PC-9 (cell line): ENCODE measurements at regions not wholly inside any gene's neighbourhood (a gene's known extent, or its start where the extent isn't known, plus 50 kb on each side); places are given as distances from the start of the nearest gene placed in this dataset.

Experiments
- BruUV-seq: library from RNA; stranded (reverse); fragments of 400-500 nt; replicated peaks from 2 replicates; lab custom pipeline; 2021; lab: Mats Ljungman, UMichigan
- CTCF ChIA-PET: fragments of 300-600 bp; sonication (Branson Sonifier 250); formaldehyde crosslinking; loops from one replicate; lab custom pipeline; 2022; ENCODE audit warnings: antibody characterized with exemption; lab: Charles Lee
- POLR2A ChIA-PET: fragments of 300-600 bp; sonication (Branson Sonifier 250); formaldehyde crosslinking; loops from one replicate; lab custom pipeline; 2022; ENCODE audit warnings: antibody characterized with exemption; ENCODE audit not compliant: unreplicated experiment; lab: Charles Lee
- DNase-seq, 2 experiments: peaks; one replicate each; pipeline versions ENCODE4 v3.0.0 to v3.0.0-alpha.2; 2015 to 2022; ENCODE audit warnings: mixed read lengths in 1 of 2
- H2AFZ ChIP-seq: fragments of 200-600 bp; sonication (generic); 2 replicates; pipeline ENCODE4 v1.8.1; 2017; ENCODE audit warnings: antibody characterized with exemption
- H3F3A ChIP-seq: fragments of 200-600 bp; sonication (generic); 2 replicates; pipeline ENCODE4 v1.8.1; 2017; ENCODE audit warnings: antibody characterized with exemption, mild to moderate bottlenecking, low read depth; ENCODE audit not compliant: insufficient read depth
- H3K27ac ChIP-seq: fragments of 200-600 bp; sonication (generic); 2 replicates; pipeline ENCODE4 v1.6.1; 2016; ENCODE audit warnings: mixed run types
- H3K27me3 ChIP-seq: fragments of 200-600 bp; sonication (generic); 2 replicates; pipeline ENCODE4 v1.6.1; 2016; ENCODE audit warnings: low read depth, mixed run types; ENCODE audit not compliant: insufficient read depth
- H3K36me3 ChIP-seq: fragments of 200-600 bp; sonication (generic); 2 replicates; pipeline ENCODE4 v1.6.1; 2016; ENCODE audit warnings: low read depth, mixed run types
- H3K4me1 ChIP-seq: fragments of 200-600 bp; sonication (generic); replicated peaks from 2 replicates; pipeline ENCODE4 v1.6.1; 2016; ENCODE audit warnings: mixed run types; ENCODE audit not compliant: insufficient read depth
- H3K4me2 ChIP-seq: fragments of 200-600 bp; sonication (generic); 2 replicates; pipeline ENCODE4 v1.6.1; 2017; ENCODE audit warnings: mixed run types
- H3K4me3 ChIP-seq: fragments of 200-600 bp; sonication (generic); 2 replicates; pipeline ENCODE4 v1.6.1; 2016; ENCODE audit warnings: mixed run types
- H3K79me2 ChIP-seq: fragments of 200-600 bp; sonication (generic); 2 replicates; pipeline ENCODE4 v1.6.1; 2017; ENCODE audit warnings: low read depth, mixed run types
- H3K9me2 ChIP-seq: fragments of 200-600 bp; sonication (generic); 2 replicates; pipeline ENCODE4 v1.8.1; 2017; ENCODE audit warnings: mild to moderate bottlenecking; ENCODE audit not compliant: insufficient read depth
- H3K9me3 ChIP-seq: fragments of 200-600 bp; sonication (generic); 2 replicates; pipeline ENCODE4 v1.8.1; 2016; ENCODE audit warnings: low read depth; ENCODE audit not compliant: insufficient read depth
- H4K20me1 ChIP-seq: fragments of 200-600 bp; sonication (generic); 2 replicates; pipeline ENCODE4 v1.8.1; 2017; ENCODE audit not compliant: insufficient read depth
- CTCF ChIP-seq: fragments of 200-600 bp; sonication (generic); conservative IDR thresholded peaks from 2 replicates; pipeline ENCODE4 v1.6.1; 2017; ENCODE audit warnings: mixed run types, antibody characterized with exemption, mild to moderate bottlenecking, moderate library complexity
- EZH2 ChIP-seq: fragments of 200-600 bp; sonication (generic); IDR thresholded peaks from 2 replicates; pipeline ENCODE4 v1.8.0; 2017; ENCODE audit warnings: antibody characterized with exemption, low read depth
- intact Hi-C: fragments of 100-400 bp; cut with micrococcal nuclease; formaldehyde crosslinking; loops from one replicate; pipeline ENCODE4 v1.10.0; 2022; ENCODE audit not compliant: unreplicated experiment

- Histone ChIP-seq H3K27ac (no peak overlapping the region), H3K4me2 (no peak overlapping the region), H2AFZ (no peak overlapping the region), H3F3A (no peaks in the 10 kb centered on the region), H3K36me3 (no peaks in the 10 kb centered on the region), H4K20me1 (no peaks in the 10 kb centered on the region), H3K4me3 (no peak overlapping the region), H3K9me3 (no peaks in the 10 kb centered on the region), H3K79me2 (no peaks in the 10 kb centered on the region), H3K9me2 (no peaks in the 10 kb centered on the region), H3K4me1 (no peaks in the 10 kb centered on the region), H3K27me3 (no peaks in the 10 kb centered on the region)
- ChIA-PET CTCF (no interaction called here), POLR2A (no interaction called here)
- intact Hi-C loops = no loop called here
- TF ChIP-seq EZH2 = no peak
- TF ChIP-seq CTCF = no peak
- no peak for DNase-seq
- BruUV-seq = no TSS peak
Measured at GRCh38 chr9:6695121-6695814, 49.7 kb upstream of the GLDC start.
